B cell (primary cell): ENCODE measurements at regions not wholly inside any gene's neighbourhood (a gene's known extent, or its start where the extent isn't known, plus 50 kb on each side); places are given as distances from the start of the nearest gene placed in this dataset.

Experiments used
- CTCF ChIP-seq: fragments of 200-600 bp; IDR thresholded peaks from one replicate; pipeline ENCODE4 v1.8.0; 2022; ENCODE audit warnings: antibody characterized with exemption, mild to moderate bottlenecking
- EZH2 ChIP-seq: IDR thresholded peaks from 2 replicates; pipeline ENCODE4 v1.6.1; 2012; ENCODE audit warnings: borderline replicate concordance, low read depth, mild to moderate bottlenecking, moderate library complexity, low read length; ENCODE audit not compliant: insufficient read depth, poor library complexity, severe bottlenecking

GRCh38 chr14:84435820-84436324 lies 1094.1 kb upstream of the FLRT2 start:
- TF ChIP-seq CTCF = no peak
- no peak for TF ChIP-seq EZH2
